Fibroblast of mammary gland (primary cell): ENCODE measurements at regions not wholly inside any gene's neighbourhood (a gene's known extent, or its start where the extent isn't known, plus 50 kb on each side); places are given as distances from the start of the nearest gene placed in this dataset.
A peak's percentile ranks its signal among the peaks of the same experiment; 100 is the strongest.

Experiments
- DNase-seq: peaks from one replicate; pipeline ENCODE4 v3.0.0-alpha.2; 2010; ENCODE audit warnings: low read depth
- H3K4me3 ChIP-seq: 2 replicates; pipeline ENCODE4 v1.5.1; 2011; ENCODE audit warnings: low read depth, mild to moderate bottlenecking, low read length, moderate library complexity; ENCODE audit not compliant: control insufficient read depth
- CTCF ChIP-seq: conservative IDR thresholded peaks from 2 replicates; pipeline ENCODE4 v1.5.1; 2011; ENCODE audit warnings: low read depth, low read length, inconsistent platforms; ENCODE audit not compliant: control insufficient read depth, insufficient read depth

GRCh38 chr12:59517522-59517921 is 78.3 kb upstream of the SLC16A7 start:
- H3K4me3 ChIP-seq: no peak overlapping the region
- no peak for TF ChIP-seq CTCF
- no peak for DNase-seq

GRCh38 chr12:59500915-59501314 is 94.9 kb upstream of the SLC16A7 start:
- H3K4me3 ChIP-seq: no peak overlapping the region
- no peak for DNase-seq
- TF ChIP-seq CTCF: no peak

GRCh38 chr12:59500335-59500734 is 95.5 kb upstream of the SLC16A7 start:
- no peak overlapping the region for H3K4me3 ChIP-seq
- no peak for TF ChIP-seq CTCF
- no peak for DNase-seq

- DNase-seq: no peak
- no peak overlapping the region for H3K4me3 ChIP-seq
- no peak for TF ChIP-seq CTCF
These were observed 96.1 kb upstream of the SLC16A7 start for GRCh38 chr12:59499774-59500173.

- TF ChIP-seq CTCF: no peak
- H3K4me3 ChIP-seq: no peak overlapping the region
- DNase-seq: no peak
These were observed 101.2 kb upstream of the SLC16A7 start for GRCh38 chr12:59494617-59495016.

GRCh38 chr12:59491877-59492276 is 104.0 kb upstream of the SLC16A7 start:
- DNase-seq: no peak
- no peak overlapping the region for H3K4me3 ChIP-seq
- no peak for TF ChIP-seq CTCF

GRCh38 chr12:59486827-59487226 is 109.0 kb upstream of the SLC16A7 start:
- DNase-seq: peak; percentile 39
- no peak overlapping the region for H3K4me3 ChIP-seq
- no peak for TF ChIP-seq CTCF
